HepG2 (cell line): ENCODE measurements at regions not wholly inside any gene's neighbourhood (a gene's known extent, or its start where the extent isn't known, plus 50 kb on each side); places are given as distances from the start of the nearest gene placed in this dataset.
"Not testable (repeated sequence)": the region's sequence is repeated elsewhere in the genome, so short reads cannot be mapped to it uniquely, and the experiment has no call there.

Experiments
- ERF ChIP-seq: IDR thresholded peaks from 2 replicates; pipeline ENCODE4 v1.6.1; 2018; ENCODE audit warnings: missing biosample characterization, missing genetic modification reagents
- ETV6 ChIP-seq: sonication (generic); formaldehyde crosslinking; conservative IDR thresholded peaks from 2 replicates; pipeline ENCODE4 v1.4.0; 2020; ENCODE audit warnings: missing genetic modification reagents
- HOXA7 ChIP-seq: sonication (generic); formaldehyde crosslinking; IDR thresholded peaks from 2 replicates; pipeline ENCODE4 v1.8.1; 2022; ENCODE audit warnings: mild to moderate bottlenecking, missing genetic modification reagents, moderate library complexity
- KDM6A ChIP-seq: IDR thresholded peaks from 2 replicates; pipeline ENCODE4 v1.6.1; 2016; ENCODE audit warnings: low read depth
- NFRKB ChIP-seq: fragments of 450-650 bp; IDR thresholded peaks from 2 replicates; pipeline ENCODE4 v1.6.1; 2017
- RAD21 ChIP-seq: fragments of 450-650 bp; formaldehyde crosslinking; IDR thresholded peaks from 2 replicates; pipeline ENCODE4 v1.5.0; 2020; ENCODE audit warnings: mild to moderate bottlenecking
- RXRA ChIP-seq: sonication (generic); formaldehyde crosslinking; IDR thresholded peaks from 2 replicates; pipeline ENCODE4 v1.5.1; 2020; ENCODE audit warnings: missing genetic modification reagents
- SMARCE1 ChIP-seq: fragments of 450-650 bp; IDR thresholded peaks from 2 replicates; pipeline ENCODE4 v1.6.1; 2017; ENCODE audit warnings: borderline replicate concordance
- SP140L ChIP-seq: sonication (generic); formaldehyde crosslinking; IDR thresholded peaks from 2 replicates; pipeline ENCODE4 v1.4.0; 2020; ENCODE audit warnings: missing genetic modification reagents, borderline replicate concordance
- TCF7L2 ChIP-seq: IDR thresholded peaks from 2 replicates; pipeline ENCODE4 v1.6.1; 2011; ENCODE audit warnings: mild to moderate bottlenecking, low read depth, low read length, moderate library complexity
- ZNF138 ChIP-seq: sonication (generic); formaldehyde crosslinking; IDR thresholded peaks from 2 replicates; pipeline ENCODE4 v1.5.0; 2020; ENCODE audit warnings: mild to moderate bottlenecking, low read depth, missing genetic modification reagents
- TF ChIP-seq, protein P1 (sequence below): sonication (generic); formaldehyde crosslinking; IDR thresholded peaks from 2 replicates; pipeline ENCODE4 v1.5.0; 2020; ENCODE audit warnings: mild to moderate bottlenecking, missing genetic modification reagents, moderate library complexity
- TF ChIP-seq, protein P2 (sequence below): IDR thresholded peaks from 2 replicates; pipeline ENCODE4 v1.6.1; 2016; ENCODE audit warnings: low read depth, missing genetic modification reagents, missing compliant biosample characterization

DNA sequence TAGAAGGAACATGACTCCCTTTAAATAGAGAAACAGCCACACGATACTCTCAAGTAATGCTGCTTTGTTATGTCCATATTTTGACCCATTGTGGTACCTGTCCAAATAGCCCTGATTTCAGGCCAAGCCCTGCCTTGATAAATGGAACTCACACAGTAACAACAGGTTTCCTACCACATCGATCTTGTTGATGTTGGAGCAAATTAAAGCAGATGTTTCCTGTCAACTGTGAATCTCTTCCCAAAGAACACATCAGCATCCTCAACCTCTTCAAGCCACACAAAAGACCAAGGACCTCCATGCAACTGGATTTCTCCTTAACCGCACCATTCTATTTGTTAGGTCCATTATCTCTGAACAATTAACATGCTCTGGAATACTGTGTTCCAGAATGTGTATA is 109.5 kb downstream of the FOXD4L6 start:
- TF ChIP-seq NFRKB; ZNF138 (CRISPR knock-in tag); SP140L (CRISPR knock-in tag); SMARCE1; ETV6 (CRISPR knock-in tag); RAD21 (CRISPR knock-in tag); RXRA (CRISPR knock-in tag); ERF (CRISPR knock-in tag); HOXA7 (CRISPR knock-in tag); TCF7L2; KDM6A: not testable (repeated sequence)
- TF ChIP-seq, protein P1, sequence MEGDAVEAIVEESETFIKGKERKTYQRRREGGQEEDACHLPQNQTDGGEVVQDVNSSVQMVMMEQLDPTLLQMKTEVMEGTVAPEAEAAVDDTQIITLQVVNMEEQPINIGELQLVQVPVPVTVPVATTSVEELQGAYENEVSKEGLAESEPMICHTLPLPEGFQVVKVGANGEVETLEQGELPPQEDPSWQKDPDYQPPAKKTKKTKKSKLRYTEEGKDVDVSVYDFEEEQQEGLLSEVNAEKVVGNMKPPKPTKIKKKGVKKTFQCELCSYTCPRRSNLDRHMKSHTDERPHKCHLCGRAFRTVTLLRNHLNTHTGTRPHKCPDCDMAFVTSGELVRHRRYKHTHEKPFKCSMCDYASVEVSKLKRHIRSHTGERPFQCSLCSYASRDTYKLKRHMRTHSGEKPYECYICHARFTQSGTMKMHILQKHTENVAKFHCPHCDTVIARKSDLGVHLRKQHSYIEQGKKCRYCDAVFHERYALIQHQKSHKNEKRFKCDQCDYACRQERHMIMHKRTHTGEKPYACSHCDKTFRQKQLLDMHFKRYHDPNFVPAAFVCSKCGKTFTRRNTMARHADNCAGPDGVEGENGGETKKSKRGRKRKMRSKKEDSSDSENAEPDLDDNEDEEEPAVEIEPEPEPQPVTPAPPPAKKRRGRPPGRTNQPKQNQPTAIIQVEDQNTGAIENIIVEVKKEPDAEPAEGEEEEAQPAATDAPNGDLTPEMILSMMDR (CRISPR knock-in tag): not testable (repeated sequence)
- TF ChIP-seq, protein P2, sequence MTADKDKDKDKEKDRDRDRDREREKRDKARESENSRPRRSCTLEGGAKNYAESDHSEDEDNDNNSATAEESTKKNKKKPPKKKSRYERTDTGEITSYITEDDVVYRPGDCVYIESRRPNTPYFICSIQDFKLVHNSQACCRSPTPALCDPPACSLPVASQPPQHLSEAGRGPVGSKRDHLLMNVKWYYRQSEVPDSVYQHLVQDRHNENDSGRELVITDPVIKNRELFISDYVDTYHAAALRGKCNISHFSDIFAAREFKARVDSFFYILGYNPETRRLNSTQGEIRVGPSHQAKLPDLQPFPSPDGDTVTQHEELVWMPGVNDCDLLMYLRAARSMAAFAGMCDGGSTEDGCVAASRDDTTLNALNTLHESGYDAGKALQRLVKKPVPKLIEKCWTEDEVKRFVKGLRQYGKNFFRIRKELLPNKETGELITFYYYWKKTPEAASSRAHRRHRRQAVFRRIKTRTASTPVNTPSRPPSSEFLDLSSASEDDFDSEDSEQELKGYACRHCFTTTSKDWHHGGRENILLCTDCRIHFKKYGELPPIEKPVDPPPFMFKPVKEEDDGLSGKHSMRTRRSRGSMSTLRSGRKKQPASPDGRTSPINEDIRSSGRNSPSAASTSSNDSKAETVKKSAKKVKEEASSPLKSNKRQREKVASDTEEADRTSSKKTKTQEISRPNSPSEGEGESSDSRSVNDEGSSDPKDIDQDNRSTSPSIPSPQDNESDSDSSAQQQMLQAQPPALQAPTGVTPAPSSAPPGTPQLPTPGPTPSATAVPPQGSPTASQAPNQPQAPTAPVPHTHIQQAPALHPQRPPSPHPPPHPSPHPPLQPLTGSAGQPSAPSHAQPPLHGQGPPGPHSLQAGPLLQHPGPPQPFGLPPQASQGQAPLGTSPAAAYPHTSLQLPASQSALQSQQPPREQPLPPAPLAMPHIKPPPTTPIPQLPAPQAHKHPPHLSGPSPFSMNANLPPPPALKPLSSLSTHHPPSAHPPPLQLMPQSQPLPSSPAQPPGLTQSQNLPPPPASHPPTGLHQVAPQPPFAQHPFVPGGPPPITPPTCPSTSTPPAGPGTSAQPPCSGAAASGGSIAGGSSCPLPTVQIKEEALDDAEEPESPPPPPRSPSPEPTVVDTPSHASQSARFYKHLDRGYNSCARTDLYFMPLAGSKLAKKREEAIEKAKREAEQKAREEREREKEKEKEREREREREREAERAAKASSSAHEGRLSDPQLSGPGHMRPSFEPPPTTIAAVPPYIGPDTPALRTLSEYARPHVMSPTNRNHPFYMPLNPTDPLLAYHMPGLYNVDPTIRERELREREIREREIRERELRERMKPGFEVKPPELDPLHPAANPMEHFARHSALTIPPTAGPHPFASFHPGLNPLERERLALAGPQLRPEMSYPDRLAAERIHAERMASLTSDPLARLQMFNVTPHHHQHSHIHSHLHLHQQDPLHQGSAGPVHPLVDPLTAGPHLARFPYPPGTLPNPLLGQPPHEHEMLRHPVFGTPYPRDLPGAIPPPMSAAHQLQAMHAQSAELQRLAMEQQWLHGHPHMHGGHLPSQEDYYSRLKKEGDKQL (CRISPR knock-in tag): not testable (repeated sequence)
